ENCODE measurements at regions not wholly inside any gene's neighbourhood (a gene's known extent, or its start where the extent isn't known, plus 50 kb on each side); places are given as distances from the start of the nearest gene placed in this dataset.
A peak's percentile ranks its signal among the peaks of the same experiment; 100 is the strongest.

DNA sequence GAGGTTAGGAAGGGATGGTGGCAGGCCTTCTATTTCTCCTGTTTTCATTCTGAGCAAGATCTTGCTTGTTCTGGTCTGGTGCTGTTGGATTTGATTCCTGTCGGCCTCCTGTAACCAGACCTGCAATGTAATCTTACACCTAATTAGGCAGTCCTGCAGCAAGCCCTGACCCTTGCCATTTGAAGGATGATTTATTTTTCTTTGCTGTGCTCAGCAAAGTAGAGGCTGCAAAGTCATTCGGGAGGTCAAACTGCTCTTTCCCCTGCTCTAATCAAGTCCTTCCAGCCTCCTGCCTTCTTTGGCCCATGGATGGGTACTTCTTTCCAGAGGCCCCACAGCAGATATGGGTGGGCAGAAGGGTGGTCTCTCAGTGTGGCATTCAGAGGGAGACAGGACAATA, 417.7 kb upstream of the USP24 start:
- DNase-seq (ENCODE audit: low read depth), result peak; percentile 12
- no peak overlapping the region for H3K4me3 ChIP-seq (ENCODE audit: low read depth, low read length)
- TF ChIP-seq, protein P1, sequence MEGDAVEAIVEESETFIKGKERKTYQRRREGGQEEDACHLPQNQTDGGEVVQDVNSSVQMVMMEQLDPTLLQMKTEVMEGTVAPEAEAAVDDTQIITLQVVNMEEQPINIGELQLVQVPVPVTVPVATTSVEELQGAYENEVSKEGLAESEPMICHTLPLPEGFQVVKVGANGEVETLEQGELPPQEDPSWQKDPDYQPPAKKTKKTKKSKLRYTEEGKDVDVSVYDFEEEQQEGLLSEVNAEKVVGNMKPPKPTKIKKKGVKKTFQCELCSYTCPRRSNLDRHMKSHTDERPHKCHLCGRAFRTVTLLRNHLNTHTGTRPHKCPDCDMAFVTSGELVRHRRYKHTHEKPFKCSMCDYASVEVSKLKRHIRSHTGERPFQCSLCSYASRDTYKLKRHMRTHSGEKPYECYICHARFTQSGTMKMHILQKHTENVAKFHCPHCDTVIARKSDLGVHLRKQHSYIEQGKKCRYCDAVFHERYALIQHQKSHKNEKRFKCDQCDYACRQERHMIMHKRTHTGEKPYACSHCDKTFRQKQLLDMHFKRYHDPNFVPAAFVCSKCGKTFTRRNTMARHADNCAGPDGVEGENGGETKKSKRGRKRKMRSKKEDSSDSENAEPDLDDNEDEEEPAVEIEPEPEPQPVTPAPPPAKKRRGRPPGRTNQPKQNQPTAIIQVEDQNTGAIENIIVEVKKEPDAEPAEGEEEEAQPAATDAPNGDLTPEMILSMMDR (IDR thresholded peaks at IDR 0.05; ENCODE audit: insufficient read depth, low read depth, low read length), result no peak

DNA sequence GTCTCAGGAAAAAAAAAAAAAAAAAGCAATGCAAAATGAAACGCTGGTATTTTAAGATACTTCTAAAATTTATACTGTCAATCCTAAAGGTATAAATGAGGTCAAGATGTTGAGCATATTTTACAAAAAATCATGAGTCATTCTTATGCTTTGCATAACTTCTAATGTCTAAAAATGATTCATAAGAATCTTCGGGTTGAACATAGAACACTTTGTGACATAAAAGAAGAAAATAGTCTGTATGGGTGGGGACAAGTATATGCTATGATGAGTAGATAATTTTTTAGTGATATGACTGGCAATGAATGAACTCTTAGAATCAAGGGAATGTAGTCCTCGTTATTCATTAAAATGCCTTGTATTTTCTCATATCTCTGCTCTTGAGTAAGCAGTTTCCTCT, 416.9 kb upstream of the USP24 start:
- no peak overlapping the region for H3K4me3 ChIP-seq (ENCODE audit: low read depth, low read length)
- TF ChIP-seq, protein P1 (IDR thresholded peaks at IDR 0.05; ENCODE audit: insufficient read depth, low read depth, low read length), result no peak
- peak; percentile 38 for DNase-seq (ENCODE audit: low read depth)

DNA sequence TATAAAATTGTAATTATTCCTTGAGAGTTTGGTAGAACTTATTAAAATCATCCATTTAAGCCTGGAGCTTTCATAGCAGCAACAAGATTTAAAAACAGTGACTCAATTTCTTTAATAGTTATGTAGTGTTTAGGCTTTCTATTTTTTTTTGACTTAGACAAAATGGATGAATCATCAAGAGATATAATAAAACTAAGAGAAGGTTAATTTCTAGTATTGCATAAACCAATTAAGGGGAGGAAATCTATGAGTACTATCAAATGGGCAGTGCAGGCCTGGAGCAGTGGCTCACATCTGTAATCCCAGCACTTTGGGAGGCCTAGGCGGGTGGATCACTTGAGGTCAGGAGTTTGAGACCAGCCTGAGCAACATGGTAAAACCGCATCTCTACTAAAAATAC, 416.3 kb upstream of the USP24 start:
- TF ChIP-seq, protein P1 (IDR thresholded peaks at IDR 0.05; ENCODE audit: insufficient read depth, low read depth, low read length), result no peak
- no peak overlapping the region for H3K4me3 ChIP-seq (ENCODE audit: low read depth, low read length)
- DNase-seq (ENCODE audit: low read depth), result peak; percentile 58

DNA sequence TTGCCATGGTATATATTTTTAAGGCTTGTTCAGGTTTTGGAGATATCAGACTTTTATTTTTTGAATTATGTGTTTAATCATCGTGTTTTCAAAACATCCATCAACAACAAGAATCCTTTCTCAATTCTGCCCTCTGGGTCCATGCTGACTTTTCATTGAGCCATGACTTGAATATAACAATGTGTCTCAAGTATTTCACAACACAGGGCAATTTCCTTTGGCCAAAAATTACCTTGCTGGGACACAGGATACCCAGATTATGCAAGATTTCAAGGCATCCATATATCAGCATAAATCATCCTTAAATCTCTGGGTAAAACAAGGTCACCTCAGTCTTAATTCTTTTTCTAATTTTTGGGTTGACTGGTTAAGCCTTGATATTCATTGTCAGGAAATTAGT, 411.2 kb upstream of the USP24 start:
- no peak overlapping the region for H3K4me3 ChIP-seq (ENCODE audit: low read depth, low read length)
- TF ChIP-seq, protein P1 (IDR thresholded peaks at IDR 0.05; ENCODE audit: insufficient read depth, low read depth, low read length), result no peak
- DNase-seq (ENCODE audit: low read depth), result peak; percentile 48

DNA sequence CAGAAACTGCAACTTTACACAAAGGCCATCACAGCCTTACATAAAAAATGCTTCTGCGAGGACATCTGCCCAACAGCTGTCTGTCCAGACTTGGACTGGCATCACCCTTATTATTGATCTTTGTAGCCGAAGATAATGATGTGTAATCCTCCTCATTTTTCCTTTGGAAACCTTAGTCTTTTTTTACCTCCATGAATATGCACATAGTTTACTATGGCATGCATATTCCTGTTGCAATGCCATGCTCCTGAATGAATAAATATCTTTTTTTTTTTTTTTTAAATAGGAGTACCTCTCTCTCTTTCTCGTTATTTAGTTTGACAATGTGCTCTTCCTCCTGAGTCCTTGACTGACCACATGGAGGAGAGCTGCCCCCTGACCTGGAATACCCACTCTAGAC, 409.6 kb upstream of the USP24 start:
- no peak for DNase-seq (ENCODE audit: low read depth)
- no peak overlapping the region for H3K4me3 ChIP-seq (ENCODE audit: low read depth, low read length)
- TF ChIP-seq, protein P1 (IDR thresholded peaks at IDR 0.05; ENCODE audit: insufficient read depth, low read depth, low read length), result no peak

DNA sequence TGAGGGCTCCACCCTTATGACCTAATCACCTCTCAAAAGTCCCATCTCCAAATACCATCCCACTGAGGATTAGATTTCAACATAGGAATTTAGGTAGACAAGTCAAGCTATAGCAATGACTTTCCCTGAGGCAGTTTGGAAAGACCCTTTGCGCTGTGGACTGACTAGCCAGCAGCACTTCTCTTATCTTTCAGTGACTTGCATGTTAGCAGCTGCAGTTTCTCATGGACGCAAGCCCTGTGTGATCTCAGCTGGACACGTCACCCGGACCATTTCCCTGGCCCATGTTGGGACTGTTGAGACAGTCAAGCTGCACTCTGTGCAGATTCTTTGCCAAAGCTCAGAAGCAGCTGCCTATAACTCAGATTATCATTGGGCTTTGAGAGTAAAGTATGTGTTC, 408.1 kb upstream of the USP24 start:
- peak; percentile 65 for DNase-seq (ENCODE audit: low read depth)
- no peak overlapping the region for H3K4me3 ChIP-seq (ENCODE audit: low read depth, low read length)
- TF ChIP-seq, protein P1 (IDR thresholded peaks at IDR 0.05; ENCODE audit: insufficient read depth, low read depth, low read length), result no peak

DNA sequence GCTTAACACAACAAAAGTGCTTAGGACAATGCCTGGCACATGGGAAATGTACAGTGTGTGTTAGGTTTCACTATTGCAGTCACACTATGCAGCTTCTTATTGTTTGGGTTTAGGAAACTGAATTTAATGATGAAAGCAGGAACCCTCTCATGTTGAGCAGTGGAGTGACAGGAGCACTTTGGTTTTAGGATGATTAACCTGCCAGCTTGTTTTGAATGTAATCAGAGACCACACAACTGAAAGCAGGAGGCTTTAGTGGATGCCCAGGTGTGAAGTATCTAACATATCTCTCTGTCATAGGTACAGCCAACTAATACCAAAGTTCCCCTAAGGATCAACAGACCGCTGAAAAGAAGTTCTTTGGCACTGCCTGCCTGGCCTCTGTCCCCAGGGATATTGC, 406.9 kb upstream of the USP24 start:
- no peak overlapping the region for H3K4me3 ChIP-seq (ENCODE audit: low read depth, low read length)
- TF ChIP-seq, protein P1 (IDR thresholded peaks at IDR 0.05; ENCODE audit: insufficient read depth, low read depth, low read length), result no peak
- no peak for DNase-seq (ENCODE audit: low read depth)
